ENCODE measurements at regions not wholly inside any gene's neighbourhood (a gene's known extent, or its start where the extent isn't known, plus 50 kb on each side); places are given as distances from the start of the nearest gene placed in this dataset.
"Not testable (repeated sequence)": the region's sequence is repeated elsewhere in the genome, so short reads cannot be mapped to it uniquely, and the experiment has no call there.

GRCh38 chr2:16375351-16375750 lies 290.3 kb downstream of the CYRIA start:
- DNase-seq (ENCODE audit: low read depth in 3 of 3, low spot score in 2 of 3), result no peak

GRCh38 chr2:16374671-16375070 lies 291.0 kb downstream of the CYRIA start:
- DNase-seq (ENCODE audit: low read depth in 3 of 3, low spot score in 2 of 3), result no peak

- no peak for DNase-seq (ENCODE audit: low read depth in 3 of 3, low spot score in 2 of 3)
Measured at GRCh38 chr2:16373341-16373740, 292.3 kb downstream of the CYRIA start.

- DNase-seq (ENCODE audit: low read depth in 3 of 3, low spot score in 2 of 3), result no peak
Measured at GRCh38 chr2:16371751-16372150, 293.9 kb downstream of the CYRIA start.

- DNase-seq (ENCODE audit: low read depth in 3 of 3, low spot score in 2 of 3), result no peak
Measured at GRCh38 chr2:16368951-16369350, 296.7 kb downstream of the CYRIA start.

- DNase-seq (ENCODE audit: low read depth in 3 of 3, low spot score in 2 of 3), result no peak
Measured at GRCh38 chr2:16368328-16368727, 297.3 kb downstream of the CYRIA start.

GRCh38 chr2:16365366-16365765 lies 300.3 kb downstream of the CYRIA start:
- no peak for DNase-seq (ENCODE audit: low read depth in 3 of 3, low spot score in 2 of 3)

GRCh38 chr2:16363581-16363980 lies 302.1 kb downstream of the CYRIA start:
- DNase-seq (ENCODE audit: low read depth in 3 of 3, low spot score in 2 of 3), result no peak

- DNase-seq (ENCODE audit: low read depth in 3 of 3, low spot score in 2 of 3), result no peak
Measured at GRCh38 chr2:16362611-16363010, 303.0 kb downstream of the CYRIA start.

- no peak for DNase-seq (ENCODE audit: low read depth in 3 of 3, low spot score in 2 of 3)
Measured at GRCh38 chr2:16361261-16361995, 304.2 kb downstream of the CYRIA start.

GRCh38 chr2:16359961-16360360 lies 305.7 kb downstream of the CYRIA start:
- DNase-seq (ENCODE audit: low read depth in 3 of 3, low spot score in 2 of 3), result no peak

GRCh38 chr2:16357188-16357587 lies 308.4 kb downstream of the CYRIA start:
- DNase-seq (ENCODE audit: low read depth in 3 of 3, low spot score in 2 of 3), result no peak

- no peak for DNase-seq (ENCODE audit: low read depth in 3 of 3, low spot score in 2 of 3)
Measured at GRCh38 chr2:16351541-16351940, 314.1 kb downstream of the CYRIA start.

- DNase-seq (ENCODE audit: low read depth in 3 of 3, low spot score in 2 of 3), result no peak
Measured at GRCh38 chr2:16351137-16351536, 314.5 kb downstream of the CYRIA start.

- no peak for DNase-seq (ENCODE audit: low read depth in 3 of 3, low spot score in 2 of 3)
Measured at GRCh38 chr2:16350211-16350610, 315.4 kb downstream of the CYRIA start.

- no peak for DNase-seq (ENCODE audit: low read depth in 3 of 3, low spot score in 2 of 3)
Measured at GRCh38 chr2:16349811-16350210, 315.8 kb downstream of the CYRIA start.

- no peak for DNase-seq (ENCODE audit: low read depth in 3 of 3, low spot score in 2 of 3)
Measured at GRCh38 chr2:16348821-16349515, 316.7 kb downstream of the CYRIA start.

GRCh38 chr2:16346671-16347070 lies 319.0 kb downstream of the CYRIA start:
- no peak for DNase-seq (ENCODE audit: low read depth in 3 of 3, low spot score in 2 of 3)

GRCh38 chr2:16345231-16345630 lies 320.4 kb downstream of the CYRIA start:
- DNase-seq (ENCODE audit: low read depth in 3 of 3, low spot score in 2 of 3), result not testable (repeated sequence)

- no peak for DNase-seq (ENCODE audit: low read depth in 3 of 3, low spot score in 2 of 3)
Measured at GRCh38 chr2:16339206-16339605, 326.4 kb downstream of the CYRIA start.

- DNase-seq (ENCODE audit: low read depth in 3 of 3, low spot score in 2 of 3), result no peak
Measured at GRCh38 chr2:16338026-16338425, 327.6 kb downstream of the CYRIA start.

GRCh38 chr2:16336916-16337315 lies 328.7 kb downstream of the CYRIA start:
- DNase-seq (ENCODE audit: low read depth in 3 of 3, low spot score in 2 of 3), result no peak
